LNCAP (cell line): ENCODE measurements at regions not wholly inside any gene's neighbourhood (a gene's known extent, or its start where the extent isn't known, plus 50 kb on each side); places are given as distances from the start of the nearest gene placed in this dataset.

ENCODE experiments used
- TF ChIP-seq, protein P1 (sequence below): fragments of 450-650 bp; IDR thresholded peaks from 2 replicates; pipeline ENCODE4 v1.5.1; 2017; ENCODE audit warnings: mild to moderate bottlenecking

DNA sequence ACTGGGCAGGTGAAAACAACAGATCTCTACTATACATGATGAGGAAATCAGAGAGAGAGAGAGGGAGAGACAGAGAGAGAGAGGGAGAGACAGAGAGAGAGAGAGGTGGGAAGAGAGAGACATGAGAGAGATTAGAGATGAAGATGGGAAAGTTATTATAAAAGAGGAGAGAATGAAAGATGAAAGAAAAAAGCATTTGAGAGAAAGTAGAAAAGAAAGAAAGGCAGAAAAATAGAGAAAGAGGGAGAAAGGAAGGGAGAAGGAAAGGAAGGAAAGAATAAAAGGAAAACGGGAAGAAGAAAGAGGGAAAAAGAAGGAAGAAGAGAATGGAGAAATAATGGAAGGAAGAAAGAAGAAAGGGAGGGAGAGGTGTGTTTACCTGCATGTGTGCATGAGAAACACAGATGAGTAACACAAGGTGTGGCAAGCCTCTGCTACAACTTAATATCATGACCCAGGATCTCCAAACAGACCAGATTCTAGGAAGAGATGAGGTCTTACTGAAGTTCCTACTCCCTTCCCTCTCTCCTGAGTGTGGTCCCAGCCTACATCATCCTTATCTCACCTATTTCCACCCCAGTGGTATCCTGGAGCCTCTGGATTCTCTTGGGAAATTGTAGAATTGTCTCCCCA, 176.3 kb downstream of the C12orf75 start:
- TF ChIP-seq, protein P1, sequence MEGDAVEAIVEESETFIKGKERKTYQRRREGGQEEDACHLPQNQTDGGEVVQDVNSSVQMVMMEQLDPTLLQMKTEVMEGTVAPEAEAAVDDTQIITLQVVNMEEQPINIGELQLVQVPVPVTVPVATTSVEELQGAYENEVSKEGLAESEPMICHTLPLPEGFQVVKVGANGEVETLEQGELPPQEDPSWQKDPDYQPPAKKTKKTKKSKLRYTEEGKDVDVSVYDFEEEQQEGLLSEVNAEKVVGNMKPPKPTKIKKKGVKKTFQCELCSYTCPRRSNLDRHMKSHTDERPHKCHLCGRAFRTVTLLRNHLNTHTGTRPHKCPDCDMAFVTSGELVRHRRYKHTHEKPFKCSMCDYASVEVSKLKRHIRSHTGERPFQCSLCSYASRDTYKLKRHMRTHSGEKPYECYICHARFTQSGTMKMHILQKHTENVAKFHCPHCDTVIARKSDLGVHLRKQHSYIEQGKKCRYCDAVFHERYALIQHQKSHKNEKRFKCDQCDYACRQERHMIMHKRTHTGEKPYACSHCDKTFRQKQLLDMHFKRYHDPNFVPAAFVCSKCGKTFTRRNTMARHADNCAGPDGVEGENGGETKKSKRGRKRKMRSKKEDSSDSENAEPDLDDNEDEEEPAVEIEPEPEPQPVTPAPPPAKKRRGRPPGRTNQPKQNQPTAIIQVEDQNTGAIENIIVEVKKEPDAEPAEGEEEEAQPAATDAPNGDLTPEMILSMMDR, result no peak

DNA sequence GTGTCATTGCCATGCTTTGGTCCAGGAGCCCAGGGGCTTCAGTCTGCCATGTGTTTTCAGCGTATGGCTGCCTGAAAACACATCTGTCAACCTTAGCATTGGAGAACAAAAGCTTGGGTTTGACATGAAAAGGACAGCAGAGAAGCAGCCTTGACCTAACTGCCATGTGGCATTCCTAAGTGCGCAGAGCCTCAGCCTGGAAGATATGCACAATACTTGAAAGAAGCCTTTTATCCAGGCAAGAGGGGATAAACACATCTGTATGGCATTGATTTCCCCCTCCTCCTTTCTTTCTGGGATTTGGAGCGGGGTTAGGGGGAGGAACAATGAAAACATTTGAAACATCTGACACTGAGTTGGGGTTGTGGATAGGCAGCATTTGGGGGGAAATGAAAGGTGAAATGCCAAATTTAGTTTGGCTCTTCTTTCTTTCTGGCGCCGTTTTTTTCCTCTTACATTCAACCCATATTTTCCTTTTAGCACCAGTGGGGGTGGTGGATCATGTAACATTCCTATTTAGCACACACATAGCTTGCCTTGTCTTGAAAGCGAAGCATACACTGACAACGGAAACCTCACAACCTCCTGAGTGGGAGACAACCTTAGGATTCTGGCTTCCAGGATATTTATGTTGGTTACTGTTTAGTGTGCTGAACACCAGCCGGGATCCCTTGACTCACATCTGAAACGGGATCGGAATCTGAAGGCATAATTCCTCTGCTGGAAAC, 177.0 kb downstream of the C12orf75 start:
- TF ChIP-seq, protein P1, result no peak

DNA sequence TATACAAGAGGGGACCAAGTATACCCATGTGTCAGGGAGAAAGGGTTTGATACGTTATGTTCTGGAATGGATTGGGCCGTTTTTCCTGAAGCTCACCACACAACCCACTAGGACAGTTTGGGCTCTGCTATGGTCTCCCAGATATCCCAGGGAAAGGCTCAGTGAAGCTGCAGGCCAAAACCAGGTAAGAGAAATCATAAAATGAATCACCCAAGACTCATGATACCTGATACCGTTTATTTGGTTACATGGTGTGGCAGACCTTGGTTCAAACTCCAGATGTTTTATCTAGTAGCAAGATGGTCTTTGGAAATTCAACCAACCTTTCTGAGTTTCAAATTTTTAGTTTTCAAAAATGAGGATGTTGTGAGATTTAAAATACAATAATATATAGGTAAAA, 177.6 kb downstream of the C12orf75 start:
- TF ChIP-seq, protein P1, result no peak

DNA sequence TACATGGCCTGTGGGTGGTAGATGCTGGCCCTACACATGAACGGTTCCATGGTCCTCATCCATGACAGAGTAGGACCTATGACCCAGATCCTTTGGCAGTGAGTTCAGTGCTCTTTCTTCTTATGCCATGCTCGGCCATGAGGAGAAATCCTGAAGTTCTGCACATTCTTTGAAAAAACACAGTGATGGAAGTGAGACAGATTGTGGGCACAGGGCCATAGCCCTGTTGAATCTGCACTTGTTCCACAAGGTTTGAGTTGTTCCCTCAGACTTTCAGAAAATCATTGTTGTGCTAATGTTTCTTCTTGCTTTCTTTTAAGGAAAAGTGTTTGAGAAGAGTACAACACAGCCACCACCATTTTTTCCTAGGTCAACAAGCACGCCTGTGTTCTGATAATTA, 180.0 kb downstream of the C12orf75 start:
- TF ChIP-seq, protein P1, result no peak

DNA sequence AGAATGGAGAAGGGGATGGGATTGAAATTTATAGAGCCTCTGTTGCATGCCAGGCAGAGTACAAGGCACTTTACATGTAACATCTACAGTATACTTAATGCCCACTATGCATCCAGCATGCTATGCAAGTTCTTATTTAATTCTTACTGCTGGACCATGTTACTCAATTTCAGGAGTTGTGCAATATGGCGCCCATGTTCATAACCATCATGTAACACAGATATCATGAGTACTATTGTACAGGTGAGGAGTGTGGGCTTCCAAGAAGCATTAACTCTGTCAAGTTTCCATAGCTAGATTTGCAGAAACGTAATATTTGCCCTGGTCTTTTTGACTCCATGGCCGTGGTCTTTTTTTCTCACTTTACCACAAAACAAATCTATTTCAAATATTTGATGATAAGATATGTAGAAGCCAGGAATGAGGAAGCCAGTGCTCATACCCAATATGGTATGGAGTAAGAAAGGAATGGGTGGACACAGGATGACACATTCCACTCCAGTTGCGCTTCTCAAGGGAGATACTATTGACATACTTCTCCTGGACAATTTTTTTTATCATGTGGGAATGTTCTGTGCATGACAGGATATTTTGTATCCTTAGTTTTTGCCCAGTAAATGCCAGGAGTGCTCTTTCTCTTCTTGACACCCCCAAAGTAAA, 191.8 kb downstream of the C12orf75 start:
- TF ChIP-seq, protein P1, result no peak

DNA sequence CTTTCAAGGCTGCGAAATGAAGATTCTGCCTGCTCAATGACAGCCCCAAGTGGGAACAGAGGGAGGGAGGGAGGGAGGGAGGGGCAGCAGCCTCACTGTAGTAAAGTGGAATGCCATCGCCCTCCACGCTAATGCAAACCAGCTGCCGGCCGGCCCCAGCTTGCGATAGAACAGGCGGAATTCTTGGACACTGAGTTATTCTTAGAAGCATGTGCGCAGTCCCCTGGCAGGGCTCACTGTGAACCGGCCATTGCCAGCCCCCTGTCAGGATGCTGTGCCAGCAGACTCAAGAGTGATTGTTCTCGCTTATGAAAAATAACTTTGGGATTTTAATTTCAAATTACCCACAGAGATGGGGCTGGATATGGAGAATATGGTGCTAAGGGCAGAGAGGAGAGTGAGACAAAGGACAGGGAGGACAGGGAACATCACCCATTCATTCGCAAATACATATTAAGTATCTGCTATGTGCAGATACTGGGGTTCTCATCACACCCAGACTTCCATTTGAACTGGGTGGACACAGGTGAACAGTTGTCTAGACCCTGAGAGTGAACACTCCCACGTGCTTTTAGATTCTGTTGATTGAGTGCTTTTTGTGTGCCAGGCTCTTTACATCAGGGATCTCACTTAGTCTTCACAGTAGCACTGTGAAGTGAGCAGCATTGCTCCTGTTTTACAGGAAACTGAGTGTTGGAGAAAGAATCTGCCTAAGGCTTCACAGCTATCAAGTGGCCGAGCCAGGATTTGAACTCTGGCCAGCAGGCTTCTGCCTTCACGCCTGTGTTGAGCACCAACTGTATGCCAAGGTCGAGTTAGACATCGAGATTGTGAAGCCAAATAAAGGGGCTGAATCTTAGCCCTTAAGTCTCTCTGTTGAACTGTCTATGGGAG, 192.9 kb downstream of the C12orf75 start:
- TF ChIP-seq, protein P1, result no peak

DNA sequence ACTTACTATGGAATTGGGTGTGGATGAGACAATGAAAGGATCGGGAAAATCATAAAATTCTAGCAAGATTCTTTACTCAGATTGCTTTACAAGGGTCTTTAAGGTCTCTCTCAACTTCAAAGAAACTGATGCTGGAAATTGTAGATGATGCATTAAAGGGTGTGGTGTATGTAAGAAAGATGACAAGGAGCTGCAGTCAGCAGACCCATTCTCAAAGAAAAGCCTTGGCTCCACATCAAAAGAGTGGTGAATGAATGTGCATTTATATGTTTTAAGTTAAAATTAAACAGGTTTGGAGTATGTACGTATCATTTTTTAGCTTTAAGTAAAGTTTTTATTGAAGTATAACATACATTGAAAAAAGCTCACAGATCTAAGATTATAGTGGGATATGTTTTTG, 194.5 kb downstream of the C12orf75 start:
- TF ChIP-seq, protein P1, result no peak
